Gastrocnemius medialis (tissue), 4 donors: ENCODE measurements at regions not wholly inside any gene's neighbourhood (a gene's known extent, or its start where the extent isn't known, plus 50 kb on each side); places are given as distances from the start of the nearest gene placed in this dataset.
A peak's percentile ranks its signal among the peaks of the same experiment; 100 is the strongest.

Experiments
- ATAC-seq, 2 donors: fragments of 150-250 bp; one replicate each; pipeline ENCODE4 v1.9.1; 2016
- DNase-seq, 2 donors: peaks; one replicate each; pipeline ENCODE4 v3.0.0-alpha.2; 2019
- H3K27ac ChIP-seq, 4 donors: fragments of 200-600 bp; sonication (generic); 1 replicate in 1 of 4; 2 replicates in 3 of 4; pipeline ENCODE4 v1.5.1; 2016 to 2018; ENCODE audit warnings: mild to moderate bottlenecking in 2 of 4, moderate library complexity in 1 of 4
- H3K27me3 ChIP-seq, 3 donors: fragments of 200-600 bp; sonication (generic) in 2 of 3; 1 replicate in 1 of 3; 2 replicates in 2 of 3; pipeline versions ENCODE4 v1.5.1 to v1.6.0; 2016 to 2019; ENCODE audit warnings: mild to moderate bottlenecking in 1 of 3, moderate library complexity in 1 of 3
- H3K36me3 ChIP-seq, 2 donors: fragments of 200-600 bp; sonication (generic) in 1 of 2; one replicate each; pipeline ENCODE4 v1.5.1; 2017 to 2018
- H3K4me1 ChIP-seq, 2 donors: fragments of 200-600 bp; sonication (generic) in 1 of 2; one replicate each; pipeline ENCODE4 v1.5.1; 2016 to 2017; ENCODE audit warnings: mild to moderate bottlenecking in 2 of 2
- H3K4me3 ChIP-seq, 4 donors: fragments of 200-600 bp; sonication (generic) in 3 of 4; 1 replicate in 1 of 4; 2 replicates in 3 of 4; pipeline ENCODE4 v1.5.1; 2016 to 2019; ENCODE audit warnings: mild to moderate bottlenecking in 2 of 4
- H3K9me3 ChIP-seq, 3 donors: fragments of 200-600 bp; sonication (generic) in 2 of 3; 1 replicate in 1 of 3; 2 replicates in 2 of 3; pipeline ENCODE4 v1.5.1; 2016 to 2019
- CTCF ChIP-seq, 5 experiments: fragments of 450-650 bp in 3 of 5; fragments of 200-600 bp in 2 of 5; sonication (generic) in 2 of 5; IDR thresholded peaks in 4 of 5; conservative IDR thresholded peaks in 1 of 5; 1 replicate in 4 of 5; 2 replicates in 1 of 5; pipeline ENCODE4 v1.5.1; 2016 to 2019; ENCODE audit warnings: antibody characterized with exemption in 5 of 5, mild to moderate bottlenecking in 3 of 5, moderate library complexity in 3 of 5
- POLR2A ChIP-seq, 2 donors: fragments of 450-650 bp; IDR thresholded peaks; one replicate each; pipeline ENCODE4 v1.6.1; 2017; ENCODE audit warnings: antibody characterized with exemption in 2 of 2, mild to moderate bottlenecking in 2 of 2, moderate library complexity in 2 of 2
- in situ Hi-C, 4 donors: fragments of 200-750 bp; cut with MboI; loops; one replicate each; pipeline versions ENCODE4 v1.15.0 to v1.8.0; 2017; ENCODE audit warnings: low sequenced_read_pairs in 4 of 4
- intact Hi-C: fragments of 100-400 bp; cut with DNase I; formaldehyde crosslinking; loops from one replicate; pipeline ENCODE4 v1.15.1; 2023; ENCODE audit warnings: low total_unique reads

GRCh38 chr2:150916467-150917396, 344.9 kb downstream of the RBM43 start:
- DNase-seq, result no peak
- H3K36me3 ChIP-seq, result no peaks in the 10 kb centered on the region
- in situ Hi-C loops (no loop called here), intact Hi-C loops (no loop called here)
- no peak overlapping the region for H3K27ac ChIP-seq
- no peak for ATAC-seq
- TF ChIP-seq POLR2A (IDR thresholded peaks at IDR 0.05), result no peak
- no peak for TF ChIP-seq CTCF (IDR thresholded peaks at IDR 0.05 in 4 of 5, conservative IDR thresholded peaks at IDR 0.05 in 1 of 5)
- H3K9me3 ChIP-seq, result no peaks in the 10 kb centered on the region
- H3K4me3 ChIP-seq, result no peak overlapping the region
- no peaks in the 10 kb centered on the region for H3K27me3 ChIP-seq
- H3K4me1 ChIP-seq, result no peaks in the 10 kb centered on the region

- intact Hi-C loops, result no loop called here
- DNase-seq, result peak; percentile 48 to 72
- Histone ChIP-seq H3K4me3 (no peak overlapping the region), H3K9me3 (no peaks in the 10 kb centered on the region), H3K4me1 (no peaks in the 10 kb centered on the region), H3K36me3 (no peaks in the 10 kb centered on the region), H3K27me3 (no peaks in the 10 kb centered on the region), H3K27ac (peak overlapping the region; percentile 2 to 44 (median 26))
- TF ChIP-seq CTCF (IDR thresholded peaks at IDR 0.05 in 4 of 5, conservative IDR thresholded peaks at IDR 0.05 in 1 of 5) (no peak), POLR2A (IDR thresholded peaks at IDR 0.05) (no peak)
- peak; percentile 91 to 99 for ATAC-seq
- in situ Hi-C loops, result no loop called here
Measured at GRCh38 chr2:150911766-150912280, 349.8 kb downstream of the RBM43 start.

DNA sequence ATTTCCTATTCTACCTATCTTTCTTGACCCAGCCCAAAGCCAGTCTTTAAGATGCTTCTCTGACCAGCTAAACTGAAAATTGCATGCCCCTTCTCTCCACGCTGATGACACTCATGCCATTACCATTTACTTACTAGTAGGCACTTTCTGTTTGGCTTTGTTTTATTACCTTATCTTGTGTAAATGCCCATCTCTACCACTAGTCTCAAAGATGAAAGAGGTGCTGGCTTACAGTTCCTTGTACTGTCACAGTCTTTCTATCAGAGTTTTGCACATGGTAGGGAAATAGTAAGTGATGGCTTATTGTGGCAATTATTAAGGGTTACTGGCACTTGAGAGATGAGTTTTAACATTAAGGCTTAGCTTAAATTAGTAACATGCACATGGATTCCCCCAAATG, 352.1 kb downstream of the RBM43 start:
- no peak for TF ChIP-seq CTCF (IDR thresholded peaks at IDR 0.05 in 4 of 5, conservative IDR thresholded peaks at IDR 0.05 in 1 of 5)
- TF ChIP-seq POLR2A (IDR thresholded peaks at IDR 0.05), result no peak
- no peaks in the 10 kb centered on the region for H3K4me1 ChIP-seq
- H3K4me3 ChIP-seq, result no peak overlapping the region
- DNase-seq (no peak), ATAC-seq (no peak)
- H3K9me3 ChIP-seq, result no peaks in the 10 kb centered on the region
- no peaks in the 10 kb centered on the region for H3K27me3 ChIP-seq
- in situ Hi-C loops (no loop called here), intact Hi-C loops (no loop called here)
- H3K27ac ChIP-seq, result no peak overlapping the region
- no peaks in the 10 kb centered on the region for H3K36me3 ChIP-seq

DNA sequence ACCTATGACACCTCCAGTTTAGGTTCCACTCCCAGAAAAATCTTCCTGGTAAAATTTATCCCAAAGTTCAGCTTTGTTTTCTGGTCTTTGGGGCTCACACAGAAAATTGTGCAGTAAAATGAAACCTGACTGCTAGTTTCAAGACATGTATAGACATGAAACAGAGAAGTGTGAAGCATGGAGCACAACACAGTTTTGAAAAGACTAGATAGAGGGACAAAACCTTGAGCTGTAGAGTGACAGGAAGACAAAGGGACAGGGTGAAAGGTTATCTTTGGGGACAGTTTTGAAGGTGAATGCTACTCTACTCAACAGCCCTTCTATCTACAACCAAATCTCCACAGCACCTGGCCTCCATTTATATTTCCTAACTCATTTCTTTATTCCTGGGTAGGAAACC, 352.6 kb downstream of the RBM43 start:
- Histone ChIP-seq H3K4me1 (no peaks in the 10 kb centered on the region), H3K27ac (no peak overlapping the region), H3K9me3 (no peaks in the 10 kb centered on the region), H3K27me3 (no peaks in the 10 kb centered on the region), H3K36me3 (no peaks in the 10 kb centered on the region), H3K4me3 (no peak overlapping the region)
- ATAC-seq (no peak), DNase-seq (no peak)
- intact Hi-C loops (no loop called here), in situ Hi-C loops (no loop called here)
- TF ChIP-seq CTCF (IDR thresholded peaks at IDR 0.05 in 4 of 5, conservative IDR thresholded peaks at IDR 0.05 in 1 of 5), result no peak
- no peak for TF ChIP-seq POLR2A (IDR thresholded peaks at IDR 0.05)
